ENCODE measurements at regions not wholly inside any gene's neighbourhood (a gene's known extent, or its start where the extent isn't known, plus 50 kb on each side); places are given as distances from the start of the nearest gene placed in this dataset.

GRCh38 chr6:23323897-23324296, 754.5 kb downstream of the HDGFL1 start:
- DNase-seq = no peak

DNA sequence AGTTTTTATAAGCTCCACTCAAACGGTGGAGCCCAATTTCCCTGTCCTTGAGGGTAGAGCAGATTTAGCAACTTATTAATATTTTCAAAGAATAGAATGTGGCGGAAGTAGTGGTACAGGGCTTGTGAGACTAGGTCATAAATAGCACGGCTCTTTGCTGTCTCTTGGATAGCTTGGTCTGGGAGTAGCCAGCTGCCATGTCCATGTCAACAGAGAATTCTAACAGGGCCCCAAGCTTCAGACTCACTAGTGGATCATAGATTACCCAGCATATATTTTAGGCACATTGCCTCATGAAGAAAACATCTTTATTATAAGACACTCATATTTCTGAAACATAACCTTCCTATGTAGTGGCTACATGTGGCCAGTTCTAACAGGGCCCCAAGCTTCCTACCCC, 755.7 kb downstream of the HDGFL1 start:
- no peak for DNase-seq

GRCh38 chr6:23327621-23328020, 758.3 kb downstream of the HDGFL1 start:
- DNase-seq = no peak

- DNase-seq = no peak
These were observed 759.7 kb downstream of the HDGFL1 start for GRCh38 chr6:23329086-23329485.

DNA sequence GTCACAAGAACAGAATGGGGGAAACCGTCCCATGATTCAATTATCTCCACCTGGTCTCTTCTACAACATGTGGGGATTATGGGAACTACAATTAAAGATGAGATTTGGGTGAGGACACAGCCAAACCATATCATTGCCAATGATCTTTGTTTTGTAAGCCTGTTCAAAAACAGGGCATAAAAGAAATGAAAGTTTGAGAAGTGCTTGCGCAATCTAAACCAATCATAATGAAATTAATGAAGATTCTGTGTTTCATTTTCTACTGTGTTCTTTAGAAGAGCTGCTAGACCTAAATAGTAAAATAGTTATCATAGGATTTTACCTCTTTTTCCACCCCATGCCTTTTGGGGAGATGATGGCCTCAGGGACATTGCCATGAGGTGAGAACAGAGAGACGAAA, 761.3 kb downstream of the HDGFL1 start:
- no peak for DNase-seq

DNA sequence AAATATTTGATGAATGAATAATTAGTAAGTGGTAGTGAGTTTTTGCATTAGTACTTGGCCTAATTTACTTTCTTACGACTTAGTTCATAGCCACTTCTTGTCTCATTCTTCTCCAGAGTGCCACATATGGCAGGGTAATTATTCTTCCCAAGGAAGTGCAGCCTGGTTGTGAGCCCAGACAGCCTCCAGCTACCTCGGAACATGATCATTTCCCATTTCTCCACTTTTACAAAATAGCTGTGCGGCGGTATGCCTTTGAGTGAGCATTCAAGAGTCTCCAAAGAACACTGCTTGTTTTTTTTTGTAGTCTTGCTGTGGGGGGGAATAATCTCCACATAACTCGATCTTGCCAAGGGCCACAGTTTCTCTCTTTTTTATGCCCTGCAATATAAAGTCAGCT, 765.0 kb downstream of the HDGFL1 start:
- no peak for DNase-seq

- no peak for DNase-seq
These were observed 766.5 kb downstream of the HDGFL1 start for GRCh38 chr6:23335894-23336293.

GRCh38 chr6:23339268-23339667, 769.9 kb downstream of the HDGFL1 start:
- DNase-seq = no peak

DNA sequence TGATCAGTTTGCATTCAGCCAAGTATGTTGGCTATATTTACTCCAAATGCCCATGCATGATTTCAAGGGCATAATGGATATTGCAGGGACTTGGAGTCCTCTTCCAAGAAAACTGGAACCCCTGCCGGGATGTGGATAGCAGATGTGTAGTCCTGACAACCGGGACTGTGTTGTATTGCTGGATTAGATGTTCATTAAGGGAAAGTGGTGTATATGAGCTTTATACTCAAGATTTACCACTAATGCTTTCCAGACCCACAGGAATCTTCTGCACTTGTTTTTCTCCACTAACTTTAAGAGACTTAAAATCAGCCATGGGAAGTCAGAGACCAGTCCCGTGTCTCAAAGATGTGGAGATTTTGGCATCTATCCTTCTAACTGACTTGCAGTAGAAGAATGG, 770.9 kb downstream of the HDGFL1 start:
- no peak for DNase-seq

DNA sequence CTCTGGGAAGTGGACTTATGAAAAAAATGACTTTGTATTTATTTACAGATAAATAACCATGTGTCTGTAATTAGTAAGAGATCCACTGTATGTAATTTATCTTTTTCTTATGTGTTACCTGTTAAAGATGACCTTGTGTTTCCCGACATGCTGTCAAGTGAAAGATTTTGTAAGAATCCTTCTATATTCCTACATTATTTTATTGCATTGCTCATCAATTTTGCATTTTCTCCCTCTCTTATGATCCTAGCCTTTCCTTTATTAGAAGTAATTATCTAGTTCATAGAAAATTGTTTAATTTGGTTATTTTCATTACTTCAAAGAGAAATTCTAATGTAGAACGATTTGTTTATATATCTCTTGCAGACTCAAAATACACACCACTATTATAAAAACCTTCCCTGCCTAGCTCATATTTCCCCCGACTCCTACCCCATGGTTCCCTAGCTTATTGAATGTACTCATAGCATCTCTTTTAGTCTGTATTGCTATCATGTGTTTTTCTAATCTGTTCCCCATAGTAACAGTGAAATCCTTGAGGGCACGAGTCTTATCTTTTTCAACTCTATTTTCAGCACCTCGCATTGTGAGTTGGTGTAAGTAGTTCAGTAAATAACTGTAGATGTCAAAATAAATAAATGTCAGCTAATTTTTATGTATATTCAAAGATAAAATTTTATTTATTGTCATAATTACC, 774.4 kb downstream of the HDGFL1 start:
- no peak for DNase-seq

GRCh38 chr6:23348185-23348584, 777.8 kb upstream of the NRSN1 start:
- DNase-seq = no peak

DNA sequence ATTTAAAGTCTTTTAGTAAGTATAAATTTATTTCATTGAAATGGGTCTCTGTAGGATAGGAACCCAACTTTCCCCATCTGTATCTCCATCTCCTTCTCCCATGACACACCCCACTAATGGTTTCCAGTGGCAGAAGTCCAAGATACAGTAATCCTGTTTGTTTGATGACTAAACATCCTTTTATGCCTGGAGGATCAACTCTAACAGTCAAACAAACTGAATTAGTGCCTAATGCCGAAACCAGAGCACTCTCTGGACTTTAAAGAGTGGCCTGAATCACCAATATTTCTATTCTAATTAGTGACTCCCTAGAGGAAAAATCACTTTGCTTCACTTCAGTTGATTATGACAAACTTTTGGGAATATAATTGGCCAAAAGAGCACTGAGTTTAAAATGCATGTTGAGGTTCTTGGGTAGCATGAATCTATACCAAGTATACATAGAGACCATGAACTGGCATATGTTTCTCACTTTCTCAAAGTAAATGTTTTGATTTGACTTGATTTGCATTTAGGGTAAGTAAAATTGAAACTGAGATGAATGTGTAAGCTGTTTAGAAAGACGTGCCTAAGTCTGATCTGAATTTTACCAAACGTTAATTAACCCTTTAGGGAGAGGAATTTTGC, 776.4 kb upstream of the NRSN1 start:
- no peak for DNase-seq

DNA sequence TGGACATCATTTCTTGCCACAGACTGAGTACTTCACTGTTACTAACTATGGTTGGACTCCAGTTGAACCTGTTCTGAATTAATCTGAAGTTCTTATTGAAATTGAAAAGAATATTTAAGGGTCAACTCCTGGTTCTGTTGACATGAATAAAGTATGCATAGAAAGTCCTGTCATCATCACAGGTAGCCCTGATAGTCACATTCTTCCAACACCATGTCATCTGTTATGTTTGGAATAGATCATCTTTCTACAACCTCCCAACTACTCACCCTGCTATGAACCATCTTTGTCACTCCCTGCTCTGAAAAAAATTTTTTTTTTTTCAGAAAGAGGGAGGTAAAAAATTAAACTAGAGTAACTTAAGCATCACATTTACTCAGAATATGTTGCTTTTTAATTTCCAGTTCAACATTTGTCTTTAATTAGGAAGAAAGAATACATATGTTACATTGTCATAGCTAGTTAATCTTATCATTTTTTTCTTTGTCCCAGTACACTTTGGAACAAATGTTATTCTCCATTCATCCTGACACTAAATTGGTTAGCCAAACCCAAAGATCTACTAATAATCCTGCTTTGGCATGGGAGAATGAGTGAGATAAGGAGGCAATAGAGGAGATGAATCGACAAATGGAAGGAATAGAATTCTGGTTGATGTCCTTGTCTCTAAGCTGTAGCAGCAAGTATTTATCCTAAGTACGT, 775.1 kb upstream of the NRSN1 start:
- DNase-seq = no peak

DNA sequence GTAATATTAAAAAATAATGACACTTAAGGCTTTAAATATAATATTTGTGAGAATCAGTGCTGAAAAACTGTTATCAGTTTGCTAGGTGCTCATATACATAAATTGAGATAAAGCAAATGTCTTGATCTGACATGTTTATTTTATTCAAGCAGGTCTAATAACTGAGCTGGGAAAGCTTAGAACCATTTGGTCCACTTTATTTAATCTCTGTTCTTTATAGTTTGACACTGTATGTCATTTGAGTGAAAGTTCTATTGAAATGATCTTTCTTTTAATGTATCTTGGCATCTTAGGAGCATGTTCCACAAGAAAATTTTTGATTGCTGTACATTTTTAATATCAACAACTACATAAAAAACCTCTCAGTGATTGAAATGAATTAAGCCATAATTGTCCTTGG, 772.0 kb upstream of the NRSN1 start:
- DNase-seq = no peak

- DNase-seq = no peak
These were observed 768.7 kb upstream of the NRSN1 start for GRCh38 chr6:23357185-23357766.

DNA sequence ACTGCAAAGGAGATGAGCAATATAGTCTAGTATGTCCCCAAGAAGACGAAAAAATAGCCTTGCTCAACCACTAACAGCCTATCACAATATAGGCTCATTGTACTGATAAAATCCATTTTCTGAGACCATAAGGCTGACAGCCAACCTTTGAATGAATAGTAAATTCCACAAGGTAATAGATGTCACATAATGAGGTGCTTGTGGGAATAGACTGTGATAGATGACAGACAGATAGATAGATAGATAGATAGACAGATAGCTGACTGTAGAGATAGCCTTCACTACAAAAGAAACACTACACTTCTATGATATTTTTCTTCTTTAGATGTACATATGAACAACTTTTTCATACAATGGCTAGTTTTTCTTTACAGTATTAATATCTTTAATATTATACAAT, 760.3 kb upstream of the NRSN1 start:
- DNase-seq = no peak

GRCh38 chr6:23367311-23367710, 758.7 kb upstream of the NRSN1 start:
- no peak for DNase-seq

GRCh38 chr6:23368557-23368956, 757.5 kb upstream of the NRSN1 start:
- DNase-seq = no peak

- DNase-seq = no peak
These were observed 756.0 kb upstream of the NRSN1 start for GRCh38 chr6:23370051-23370450.

- DNase-seq = no peak
These were observed 754.7 kb upstream of the NRSN1 start for GRCh38 chr6:23371132-23371915.

GRCh38 chr6:23377830-23378229, 748.2 kb upstream of the NRSN1 start:
- DNase-seq = no peak

DNA sequence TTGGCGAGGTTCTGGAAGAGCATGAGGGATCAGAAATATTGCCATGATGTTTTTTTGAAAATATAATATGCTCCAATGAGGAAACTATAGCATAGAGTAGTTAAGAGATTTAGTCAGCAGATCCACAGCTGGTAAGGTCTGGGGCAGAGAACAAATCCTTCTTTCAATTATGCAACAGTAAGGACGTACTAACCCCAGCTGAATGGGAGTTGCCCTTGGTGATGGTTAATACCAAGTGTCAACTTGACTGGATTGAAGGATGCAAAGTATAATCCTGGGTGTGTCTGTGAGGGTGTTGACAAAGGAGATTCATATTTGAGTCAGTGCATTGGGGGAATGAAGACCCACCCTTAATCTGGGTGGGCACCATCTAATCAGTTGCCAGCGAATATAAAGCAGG, 745.5 kb upstream of the NRSN1 start:
- DNase-seq = no peak

All from T-helper 1 cell (primary cell).